Activated T-helper 17 cell treated with anti-CD3 and anti-CD28 coated beads, Interleukin-2, amount 50 U/mL, for 72 hours (primary cell): ENCODE measurements at regions not wholly inside any gene's neighbourhood (a gene's known extent, or its start where the extent isn't known, plus 50 kb on each side); places are given as distances from the start of the nearest gene placed in this dataset.
"Not testable (repeated sequence)": the region's sequence is repeated elsewhere in the genome, so short reads cannot be mapped to it uniquely, and the experiment has no call there.

Source experiments
- ATAC-seq: fragments of 150-1000 bp; cut with Tn5 transposase; replicated peaks from 2 replicates; pipeline ENCODE4 v1.10.0; 2021; ENCODE audit warnings: mild to moderate bottlenecking, moderate library complexity
- H3K27ac Mint-ChIP-seq: one replicate; pipeline ENCODE4 v1.8.0; 2022; ENCODE audit warnings: mixed read lengths
- H3K27me3 Mint-ChIP-seq: one replicate; pipeline ENCODE4 v1.8.0; 2022; ENCODE audit warnings: mixed read lengths
- H3K36me3 Mint-ChIP-seq: one replicate; pipeline ENCODE4 v1.8.0; 2022; ENCODE audit warnings: low read depth, mild to moderate bottlenecking, mixed read lengths
- H3K4me1 Mint-ChIP-seq: one replicate; pipeline ENCODE4 v1.8.0; 2022; ENCODE audit warnings: mixed read lengths
- H3K4me3 Mint-ChIP-seq: one replicate; pipeline ENCODE4 v1.8.0; 2022; ENCODE audit warnings: mild to moderate bottlenecking, mixed read lengths
- H3K9me3 Mint-ChIP-seq: one replicate; pipeline ENCODE4 v1.8.0; 2022; ENCODE audit warnings: mixed read lengths

DNA sequence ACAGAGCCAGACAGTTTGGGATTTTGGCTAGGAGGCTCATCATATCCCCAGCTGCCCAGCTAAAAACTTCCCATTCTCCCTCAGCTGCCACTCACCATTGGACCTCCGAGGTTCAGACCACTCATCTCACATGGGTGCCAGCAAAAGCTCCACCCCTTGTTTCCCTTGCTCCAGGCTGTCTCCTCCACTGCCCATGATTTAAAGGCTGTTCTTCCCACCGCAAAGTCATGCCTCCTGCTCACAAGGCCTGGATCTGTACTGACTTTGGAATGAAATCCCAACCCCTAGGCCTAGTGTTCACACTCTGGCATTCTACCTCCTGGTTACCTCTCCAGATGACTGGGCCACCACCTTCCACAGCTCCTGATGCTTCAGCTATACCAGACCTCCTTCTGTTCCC is 142.2 kb upstream of the EOLA2 start:
- Mint-ChIP-seq H3K4me3 (no peak overlapping the region), H3K27me3 (peaks cover 3% of the 10 kb centered on the region), H3K36me3 (no peaks in the 10 kb centered on the region), H3K9me3 (no peaks in the 10 kb centered on the region), H3K27ac (no peak overlapping the region), H3K4me1 (no peaks in the 10 kb centered on the region)
- ATAC-seq: no peak

DNA sequence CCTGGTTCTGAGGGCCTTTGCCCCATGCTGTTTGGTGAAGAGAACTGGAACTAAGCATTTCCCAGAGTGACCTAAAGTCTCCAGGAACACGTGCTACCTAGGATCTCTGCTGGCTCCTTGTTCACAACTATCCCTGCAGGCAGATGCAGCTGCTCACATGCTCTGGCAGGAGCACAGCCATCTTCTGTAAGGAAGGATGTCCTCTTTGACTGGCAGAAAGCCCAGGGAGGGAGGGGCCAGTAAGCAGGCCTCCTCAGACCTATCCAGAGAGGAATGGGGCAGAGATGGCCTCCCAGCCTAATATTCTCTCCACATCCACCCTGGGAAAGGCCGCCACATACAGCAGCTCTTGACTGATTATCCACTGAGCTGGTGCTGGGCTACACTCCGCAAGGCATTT is 142.8 kb upstream of the EOLA2 start:
- Mint-ChIP-seq H3K27ac (no peak overlapping the region), H3K4me1 (no peaks in the 10 kb centered on the region), H3K9me3 (no peaks in the 10 kb centered on the region), H3K4me3 (no peak overlapping the region), H3K27me3 (peaks cover 3% of the 10 kb centered on the region), H3K36me3 (no peaks in the 10 kb centered on the region)
- ATAC-seq: no peak

DNA sequence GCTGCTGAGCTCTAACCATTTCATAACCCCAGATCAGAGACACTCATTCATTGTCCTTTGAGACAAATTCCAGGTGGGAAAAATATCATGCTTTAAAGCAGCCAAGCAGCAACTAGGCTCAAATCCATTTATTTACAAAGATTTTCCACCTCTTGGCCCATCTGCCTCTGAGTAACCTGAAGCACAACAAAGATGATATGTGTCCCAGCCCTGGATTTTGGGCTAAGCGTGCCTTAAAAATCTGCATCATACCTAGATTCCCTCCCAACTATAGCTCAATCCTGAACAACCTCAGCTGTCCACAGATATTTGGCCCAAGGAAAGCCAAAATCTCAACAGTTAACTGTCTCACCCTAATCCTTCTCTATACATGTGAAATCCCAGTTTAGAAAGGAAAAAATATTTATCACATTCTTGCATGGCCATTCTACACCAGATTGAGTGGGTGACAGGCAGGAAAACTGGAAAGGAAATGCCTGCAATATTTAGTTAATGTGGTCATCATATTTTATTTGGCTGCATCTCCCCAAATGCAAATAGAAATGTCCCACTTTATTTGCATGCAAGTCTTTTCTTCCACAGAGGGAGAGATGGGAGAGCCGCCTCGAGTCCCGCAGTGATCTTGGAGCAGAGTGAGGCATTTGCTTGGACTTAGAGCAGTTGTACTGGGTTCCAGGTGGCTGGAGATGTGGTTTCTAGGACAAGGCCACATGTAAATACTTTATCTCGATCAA is 146.4 kb upstream of the EOLA2 start:
- no peak overlapping the region for H3K4me3 Mint-ChIP-seq
- no peak overlapping the region for H3K27ac Mint-ChIP-seq
- ATAC-seq: no peak

DNA sequence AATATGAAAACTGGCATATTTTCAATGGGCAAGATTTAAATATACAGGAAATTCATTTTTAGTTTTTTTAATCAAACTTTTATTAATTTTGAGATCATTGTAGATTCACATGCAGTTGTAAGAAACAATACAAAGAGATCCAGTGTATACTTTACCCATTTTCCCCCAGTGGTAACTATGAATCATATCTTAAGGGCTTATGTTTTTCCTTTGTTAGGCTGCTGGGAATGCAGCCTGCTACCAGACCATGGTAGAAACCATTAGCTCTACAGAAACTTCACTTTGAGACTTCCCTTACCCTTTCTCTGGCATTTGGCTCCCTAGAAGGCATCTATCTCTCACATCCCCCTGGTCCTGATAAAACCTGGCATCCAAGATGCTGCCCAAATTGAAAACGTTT is 147.6 kb upstream of the EOLA2 start:
- no peak for ATAC-seq

More for the DNA sequence above, 146.4 kb upstream of the EOLA2 start:
- H3K36me3 Mint-ChIP-seq: no peaks in the 10 kb centered on the region
- H3K9me3 Mint-ChIP-seq: no peaks in the 10 kb centered on the region
- H3K4me1 Mint-ChIP-seq: no peaks in the 10 kb centered on the region
- peaks cover 3% of the 10 kb centered on the region for H3K27me3 Mint-ChIP-seq

DNA sequence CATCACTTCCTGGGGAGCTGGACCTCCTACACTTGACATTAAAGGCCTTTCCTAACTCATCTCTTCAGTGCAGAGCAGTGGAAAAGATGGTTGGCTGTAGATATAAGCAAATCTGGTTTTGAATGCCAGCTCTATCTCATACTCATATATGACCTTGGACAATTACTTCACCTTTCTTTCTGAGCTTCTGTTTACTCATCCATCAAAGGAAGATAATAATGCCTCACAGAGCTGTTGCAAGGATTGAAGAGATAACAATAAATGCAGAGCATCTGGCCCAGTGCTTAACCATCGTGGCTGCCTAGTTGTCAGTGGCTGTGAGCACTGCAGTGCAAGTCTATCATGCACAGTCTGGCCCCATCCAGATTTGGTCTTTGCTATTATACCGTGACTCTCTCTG is 148.1 kb upstream of the EOLA2 start:
- Mint-ChIP-seq H3K27me3 (peaks cover 3% of the 10 kb centered on the region), H3K36me3 (no peaks in the 10 kb centered on the region), H3K9me3 (no peaks in the 10 kb centered on the region), H3K4me1 (no peaks in the 10 kb centered on the region), H3K27ac (no peak overlapping the region), H3K4me3 (no peak overlapping the region)
- no peak for ATAC-seq

More for the DNA sequence above, 147.6 kb upstream of the EOLA2 start:
- Mint-ChIP-seq H3K36me3 (no peaks in the 10 kb centered on the region), H3K27me3 (peaks cover 3% of the 10 kb centered on the region), H3K4me1 (no peaks in the 10 kb centered on the region), H3K4me3 (no peak overlapping the region), H3K27ac (no peak overlapping the region), H3K9me3 (no peaks in the 10 kb centered on the region)

DNA sequence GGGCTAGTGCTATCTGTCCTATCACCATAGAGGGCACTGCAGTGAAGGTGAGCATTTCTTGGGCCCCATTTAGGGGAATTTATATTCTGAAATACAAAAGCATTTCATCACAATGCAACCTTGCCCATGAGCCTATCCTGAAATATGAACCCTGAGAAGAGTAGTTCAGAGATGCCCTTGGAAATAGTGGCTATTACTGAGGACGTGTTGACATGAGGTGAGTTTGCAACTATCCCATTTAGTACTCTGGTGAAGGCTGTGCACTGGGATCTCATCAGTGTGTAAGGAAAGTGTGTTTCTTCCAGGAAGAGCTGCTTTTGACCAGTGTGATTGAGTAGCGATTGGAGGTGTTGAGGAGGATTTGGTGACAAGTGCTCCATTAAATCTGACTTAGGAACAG is 149.3 kb upstream of the EOLA2 start:
- no peak for ATAC-seq
- H3K4me1 Mint-ChIP-seq: no peaks in the 10 kb centered on the region

DNA sequence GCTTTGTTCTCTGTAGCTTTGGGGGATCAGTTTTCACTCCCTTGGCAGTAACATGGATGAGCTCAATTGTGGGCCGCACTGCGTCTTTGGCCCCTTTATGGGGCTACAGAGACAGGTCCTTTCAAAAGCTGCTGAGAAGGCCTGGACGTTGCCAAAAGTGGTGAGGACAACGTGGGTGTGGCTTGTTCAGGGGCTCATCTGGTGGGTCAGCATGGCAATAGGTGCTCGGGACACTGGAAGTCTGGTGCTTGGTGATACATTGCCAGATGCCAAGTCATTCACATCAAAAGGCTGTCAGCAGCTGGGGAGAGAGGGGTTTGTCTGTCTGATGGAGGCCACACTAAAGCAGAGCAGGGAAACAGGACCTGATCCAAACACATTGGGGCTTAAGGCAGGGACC is 149.8 kb upstream of the EOLA2 start:
- Mint-ChIP-seq H3K27me3 (no peaks in the 10 kb centered on the region), H3K9me3 (no peaks in the 10 kb centered on the region), H3K36me3 (no peaks in the 10 kb centered on the region), H3K4me3 (no peak overlapping the region), H3K4me1 (no peaks in the 10 kb centered on the region), H3K27ac (no peak overlapping the region)
- no peak for ATAC-seq

More for the DNA sequence above, 149.3 kb upstream of the EOLA2 start:
- Mint-ChIP-seq H3K4me3 (no peak overlapping the region), H3K9me3 (no peaks in the 10 kb centered on the region), H3K36me3 (no peaks in the 10 kb centered on the region), H3K27ac (no peak overlapping the region), H3K27me3 (no peaks in the 10 kb centered on the region)

DNA sequence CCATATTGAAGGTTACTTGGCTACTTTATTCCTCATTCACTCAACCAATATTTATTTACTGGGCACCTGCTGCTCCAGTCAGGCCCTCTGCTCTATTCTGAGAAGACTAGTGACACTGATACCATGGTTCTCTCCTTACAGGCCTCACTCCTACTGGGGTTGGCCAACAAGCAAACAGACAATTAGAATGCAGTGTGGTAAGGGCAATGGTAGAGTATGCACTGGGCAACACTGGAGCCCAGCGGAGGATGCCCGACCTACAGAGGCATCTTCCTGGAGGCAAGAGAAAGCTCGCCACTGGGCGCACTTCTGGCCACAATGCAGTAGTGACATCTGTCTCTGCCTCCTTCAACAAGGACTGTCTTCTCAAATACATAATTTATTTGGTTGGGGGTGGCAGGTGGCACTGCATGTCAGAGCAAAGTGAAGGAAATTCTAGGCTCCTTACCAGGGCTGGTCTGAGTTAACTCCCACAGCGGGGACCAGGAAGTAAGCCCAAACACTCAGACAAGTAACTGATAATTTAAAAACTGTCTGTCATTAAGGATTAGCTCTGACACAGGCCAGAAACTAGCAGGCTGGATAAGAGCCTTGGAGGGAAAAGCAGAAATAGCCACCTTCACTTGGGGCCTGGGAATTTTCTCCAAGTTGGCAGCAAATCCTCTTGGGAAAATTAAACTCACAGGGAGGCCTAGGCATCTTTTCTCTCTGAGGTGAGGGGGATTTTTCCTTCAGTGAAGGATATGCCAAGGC is 150.7 kb upstream of the EOLA2 start:
- Mint-ChIP-seq H3K4me3 (no peak overlapping the region), H3K36me3 (no peaks in the 10 kb centered on the region), H3K27ac (no peak overlapping the region), H3K4me1 (no peaks in the 10 kb centered on the region), H3K27me3 (no peaks in the 10 kb centered on the region), H3K9me3 (no peaks in the 10 kb centered on the region)
- no peak for ATAC-seq

DNA sequence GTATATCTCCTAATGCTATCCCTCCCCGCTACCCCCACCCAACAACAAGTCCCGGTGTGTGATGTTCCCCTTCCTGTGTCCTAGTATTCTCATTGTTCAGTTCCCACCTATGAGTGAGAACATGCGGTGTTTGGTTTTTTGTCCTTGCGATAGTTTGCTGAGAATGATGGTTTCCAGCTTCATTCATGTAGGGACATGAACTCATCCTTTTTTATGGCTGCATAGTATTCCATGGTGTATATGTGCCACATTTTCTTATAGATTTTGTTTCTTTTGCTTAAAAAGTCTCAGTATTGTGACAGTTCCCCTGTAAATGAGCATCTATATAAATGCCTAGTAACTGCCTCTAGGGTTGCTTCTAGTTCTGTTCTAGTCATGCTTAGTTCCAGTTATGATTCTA is 153.0 kb upstream of the EOLA2 start:
- H3K4me3 Mint-ChIP-seq, ATAC-seq, H3K27me3 Mint-ChIP-seq, H3K9me3 Mint-ChIP-seq, H3K36me3 Mint-ChIP-seq, H3K27ac Mint-ChIP-seq, H3K4me1 Mint-ChIP-seq: not testable (repeated sequence)

DNA sequence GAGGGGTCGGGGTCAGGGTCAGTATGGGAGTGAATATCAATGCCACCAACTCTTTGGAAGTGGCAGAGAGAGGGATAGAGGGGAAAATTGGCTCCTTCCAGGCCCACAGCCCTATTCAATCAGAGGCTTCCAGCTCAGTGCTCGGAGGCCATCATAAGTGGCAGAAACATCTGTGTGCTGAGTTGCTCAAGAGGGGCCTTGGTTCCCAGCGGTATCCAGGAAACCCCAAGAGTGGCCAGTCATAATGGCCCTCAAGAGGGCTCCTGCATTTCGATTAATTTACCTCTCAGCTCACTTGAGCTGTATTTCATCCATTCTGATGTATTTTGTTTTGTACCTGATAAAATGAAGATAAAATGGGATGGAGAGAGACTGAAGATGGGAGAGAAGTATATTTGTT is 154.3 kb upstream of the EOLA2 start:
- H3K27me3 Mint-ChIP-seq: no peaks in the 10 kb centered on the region
- no peaks in the 10 kb centered on the region for H3K4me1 Mint-ChIP-seq
- no peaks in the 10 kb centered on the region for H3K36me3 Mint-ChIP-seq
- H3K27ac Mint-ChIP-seq: no peak overlapping the region
- H3K4me3 Mint-ChIP-seq: no peak overlapping the region
- H3K9me3 Mint-ChIP-seq: no peaks in the 10 kb centered on the region
- no peak for ATAC-seq

DNA sequence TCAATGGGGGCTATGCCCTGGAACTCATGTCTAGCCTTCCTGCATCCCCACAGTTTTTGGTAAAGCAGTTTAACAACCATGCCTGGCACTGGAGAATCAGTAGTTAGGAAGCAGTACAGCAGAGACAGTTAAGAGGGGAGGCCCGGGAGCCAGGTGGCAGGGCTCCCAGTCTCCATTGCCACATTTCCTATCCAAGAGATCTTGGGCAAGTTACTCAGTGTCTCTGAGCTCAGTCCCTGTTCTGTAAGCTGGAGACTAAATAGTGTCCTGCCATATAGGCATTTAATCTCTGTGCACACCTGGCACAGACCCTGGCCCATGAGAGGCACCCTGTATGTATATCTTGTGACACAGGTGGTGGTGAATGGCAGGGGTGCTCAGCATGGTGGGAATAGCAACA is 156.1 kb upstream of the EOLA2 start:
- Mint-ChIP-seq H3K4me3 (no peak overlapping the region), H3K9me3 (no peaks in the 10 kb centered on the region), H3K27me3 (no peaks in the 10 kb centered on the region), H3K4me1 (no peaks in the 10 kb centered on the region), H3K36me3 (no peaks in the 10 kb centered on the region), H3K27ac (no peak overlapping the region)
- no peak for ATAC-seq

DNA sequence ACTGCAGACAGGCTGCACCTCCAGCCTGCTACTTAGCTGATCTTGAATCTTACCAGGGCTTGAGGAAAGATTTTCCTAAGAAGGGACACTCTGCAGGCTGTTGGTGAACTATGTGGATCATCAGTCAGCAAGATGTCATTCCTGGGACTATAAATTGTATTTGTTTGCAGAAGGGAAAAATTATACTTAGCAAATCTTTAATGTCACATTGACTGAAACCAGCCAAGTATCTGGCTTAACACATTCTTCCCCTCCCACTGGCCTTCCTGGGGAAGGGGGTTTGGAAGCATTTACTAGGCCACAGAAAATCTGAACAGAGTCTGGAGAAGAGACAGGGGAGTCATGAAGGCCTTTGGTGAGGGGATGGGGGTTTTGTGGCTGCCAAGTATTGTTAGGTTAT is 156.7 kb upstream of the EOLA2 start:
- H3K4me1 Mint-ChIP-seq: no peaks in the 10 kb centered on the region
- no peaks in the 10 kb centered on the region for H3K36me3 Mint-ChIP-seq
- H3K27ac Mint-ChIP-seq: no peak overlapping the region
- H3K4me3 Mint-ChIP-seq: no peak overlapping the region
- no peak for ATAC-seq
- H3K9me3 Mint-ChIP-seq: no peaks in the 10 kb centered on the region
- no peaks in the 10 kb centered on the region for H3K27me3 Mint-ChIP-seq

DNA sequence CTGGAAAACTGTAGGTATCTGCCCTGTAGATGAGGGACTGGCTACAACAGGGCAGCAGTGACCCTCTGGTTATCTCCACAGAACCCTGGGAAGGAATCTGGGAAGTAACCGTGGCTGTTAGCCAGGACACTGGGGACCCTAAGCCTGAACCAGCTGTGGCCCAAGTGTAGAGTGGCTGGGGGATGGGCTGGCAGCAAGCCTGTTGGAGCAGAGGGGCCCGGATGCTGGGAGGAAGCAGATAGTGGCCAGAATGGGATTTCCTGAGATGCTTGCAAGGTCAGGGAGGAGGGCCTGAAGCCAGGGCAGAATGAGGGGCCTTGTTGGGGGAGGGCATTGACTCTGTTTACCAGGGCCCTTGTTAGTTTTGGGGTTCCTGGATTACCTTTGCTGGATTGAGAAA is 161.0 kb upstream of the EOLA2 start:
- Mint-ChIP-seq H3K4me3 (no peak overlapping the region), H3K4me1 (no peaks in the 10 kb centered on the region), H3K36me3 (no peaks in the 10 kb centered on the region), H3K27me3 (no peaks in the 10 kb centered on the region), H3K27ac (no peak overlapping the region), H3K9me3 (no peaks in the 10 kb centered on the region)
- ATAC-seq: no peak

DNA sequence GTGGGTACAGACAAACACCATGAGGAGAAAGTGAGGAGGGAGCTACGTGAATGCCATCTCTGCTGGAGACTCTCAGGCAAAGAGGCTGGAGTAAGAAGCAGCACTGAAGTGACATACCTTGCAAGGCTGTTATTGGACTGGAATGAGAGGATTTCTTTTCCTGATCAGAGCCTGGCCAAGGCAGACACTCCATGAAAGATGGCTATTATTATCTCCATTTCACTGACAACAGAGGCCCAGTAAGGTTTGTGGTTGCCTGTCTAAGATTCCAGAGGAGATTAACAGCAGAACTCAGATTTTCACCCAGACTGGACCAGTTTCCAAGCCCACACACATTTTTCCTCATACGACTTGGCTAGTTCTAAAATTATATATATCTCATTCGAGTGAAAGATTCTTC is 162.0 kb upstream of the EOLA2 start:
- Mint-ChIP-seq H3K4me1 (no peaks in the 10 kb centered on the region), H3K4me3 (no peak overlapping the region), H3K9me3 (no peaks in the 10 kb centered on the region), H3K27me3 (no peaks in the 10 kb centered on the region), H3K36me3 (no peaks in the 10 kb centered on the region), H3K27ac (no peak overlapping the region)
- ATAC-seq: no peak

DNA sequence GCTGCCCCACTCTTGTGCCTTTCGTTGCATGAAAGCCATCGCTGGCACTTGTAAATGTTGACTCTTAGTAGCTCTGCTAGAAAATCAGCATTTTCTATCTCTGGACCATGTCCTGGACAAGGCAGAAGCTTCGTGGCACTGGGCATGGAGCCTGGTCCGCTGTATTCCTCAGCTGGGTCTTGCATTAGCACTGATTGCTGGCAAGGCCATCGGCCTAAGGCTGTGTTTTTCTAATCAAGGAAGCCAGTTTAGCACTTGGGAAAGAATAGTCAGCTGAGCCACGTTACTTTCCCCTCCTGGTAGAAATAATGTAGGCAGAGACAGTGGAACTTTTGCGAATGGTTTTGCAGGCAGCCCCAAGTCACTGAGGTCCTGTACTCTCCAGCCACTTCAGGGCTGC is 180.2 kb upstream of the EOLA2 start:
- no peak overlapping the region for H3K27ac Mint-ChIP-seq
- no peaks in the 10 kb centered on the region for H3K36me3 Mint-ChIP-seq
- H3K9me3 Mint-ChIP-seq: no peaks in the 10 kb centered on the region
- H3K4me1 Mint-ChIP-seq: no peaks in the 10 kb centered on the region
- peaks cover 8% of the 10 kb centered on the region for H3K27me3 Mint-ChIP-seq
- H3K4me3 Mint-ChIP-seq: no peak overlapping the region
- ATAC-seq: no peak
